H1 (cell line): ENCODE measurements at regions not wholly inside any gene's neighbourhood (a gene's known extent, or its start where the extent isn't known, plus 50 kb on each side); places are given as distances from the start of the nearest gene placed in this dataset.

Source experiments
- CTCF ChIP-seq, 3 experiments: IDR thresholded peaks; 1 replicate in 2 of 3; 2 replicates in 1 of 3; pipeline versions ENCODE4 v1.5.1 to v1.6.1; 2011; ENCODE audit warnings: low read length in 3 of 3, mild to moderate bottlenecking in 3 of 3, inconsistent platforms in 2 of 3, low read depth in 1 of 3, moderate library complexity in 1 of 3; ENCODE audit not compliant: insufficient read depth in 1 of 3; ENCODE audit errors: control extremely low read depth in 1 of 3

GRCh38 chr9:85332487-85332886 lies 409.3 kb downstream of the AGTPBP1 start (continued):
- peak; percentile 72 to 99 (median 91) for TF ChIP-seq CTCF (IDR thresholded peaks at IDR 0.05; ENCODE audit: control extremely low read depth in 1 of 3, insufficient read depth in 1 of 3, low read depth in 1 of 3, low read length in 3 of 3)
